ENCODE measurements at regions not wholly inside any gene's neighbourhood (a gene's known extent, or its start where the extent isn't known, plus 50 kb on each side); places are given as distances from the start of the nearest gene placed in this dataset.
A peak's percentile ranks its signal among the peaks of the same experiment; 100 is the strongest.
"Not testable (repeated sequence)": the region's sequence is repeated elsewhere in the genome, so short reads cannot be mapped to it uniquely, and the experiment has no call there.

DNA sequence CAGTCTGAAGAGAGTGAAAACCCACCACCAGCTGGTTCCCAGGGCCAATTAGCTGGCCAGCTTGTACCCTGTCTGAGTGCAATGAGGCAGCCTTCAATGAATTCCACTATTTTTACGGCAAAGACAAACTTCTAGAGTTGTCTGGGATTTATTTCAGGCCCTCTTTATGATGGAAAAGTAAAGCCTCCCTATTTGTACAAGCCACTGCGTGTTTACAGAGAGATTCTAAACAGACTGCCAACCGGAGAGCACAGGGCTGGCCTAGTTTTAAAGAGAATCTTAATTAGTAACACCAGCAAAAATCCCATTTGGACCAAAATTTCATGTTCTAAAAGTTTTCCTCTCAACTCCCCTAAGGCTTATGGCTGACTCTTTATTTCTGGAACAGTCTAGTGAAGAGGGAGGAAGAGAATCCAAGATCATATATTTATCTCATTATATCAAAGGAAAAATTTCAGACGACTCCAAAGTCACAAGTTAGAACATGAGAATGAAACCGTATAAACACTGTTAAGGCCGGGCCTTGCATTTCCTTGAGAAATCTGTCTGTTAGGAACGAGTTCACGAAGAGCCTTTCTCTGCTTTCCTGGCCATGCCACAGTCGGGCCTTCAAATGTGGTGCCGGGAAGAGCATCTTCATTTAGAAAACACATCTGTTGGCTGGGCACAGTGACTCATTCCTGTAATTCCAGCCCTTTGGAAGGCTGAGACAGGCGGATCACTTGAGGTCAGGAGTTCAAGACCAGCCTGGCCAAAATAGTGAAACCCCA lies 724.6 kb upstream of the NRP1 start:
- Histone ChIP-seq H3K27me3 (no peaks in the 10 kb centered on the region), H3K4me3 (no peak overlapping the region), H3K9me3 (no peaks in the 10 kb centered on the region), H3K27ac (no peak overlapping the region), H3K4me1 (no peaks in the 10 kb centered on the region), H3K36me3 (ENCODE audit: low read depth, missing control alignments) (no peaks in the 10 kb centered on the region)
- intact Hi-C loops (cut with DNase I; ENCODE audit: low total_unique reads): no loop called here
- 58 to 60% methylated on average over 11 of the region's 11 CpGs for WGBS, 2 donors
- DNase-seq: no peak
- TF ChIP-seq, protein P1, sequence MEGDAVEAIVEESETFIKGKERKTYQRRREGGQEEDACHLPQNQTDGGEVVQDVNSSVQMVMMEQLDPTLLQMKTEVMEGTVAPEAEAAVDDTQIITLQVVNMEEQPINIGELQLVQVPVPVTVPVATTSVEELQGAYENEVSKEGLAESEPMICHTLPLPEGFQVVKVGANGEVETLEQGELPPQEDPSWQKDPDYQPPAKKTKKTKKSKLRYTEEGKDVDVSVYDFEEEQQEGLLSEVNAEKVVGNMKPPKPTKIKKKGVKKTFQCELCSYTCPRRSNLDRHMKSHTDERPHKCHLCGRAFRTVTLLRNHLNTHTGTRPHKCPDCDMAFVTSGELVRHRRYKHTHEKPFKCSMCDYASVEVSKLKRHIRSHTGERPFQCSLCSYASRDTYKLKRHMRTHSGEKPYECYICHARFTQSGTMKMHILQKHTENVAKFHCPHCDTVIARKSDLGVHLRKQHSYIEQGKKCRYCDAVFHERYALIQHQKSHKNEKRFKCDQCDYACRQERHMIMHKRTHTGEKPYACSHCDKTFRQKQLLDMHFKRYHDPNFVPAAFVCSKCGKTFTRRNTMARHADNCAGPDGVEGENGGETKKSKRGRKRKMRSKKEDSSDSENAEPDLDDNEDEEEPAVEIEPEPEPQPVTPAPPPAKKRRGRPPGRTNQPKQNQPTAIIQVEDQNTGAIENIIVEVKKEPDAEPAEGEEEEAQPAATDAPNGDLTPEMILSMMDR (IDR thresholded peaks at IDR 0.05): no peak

DNA sequence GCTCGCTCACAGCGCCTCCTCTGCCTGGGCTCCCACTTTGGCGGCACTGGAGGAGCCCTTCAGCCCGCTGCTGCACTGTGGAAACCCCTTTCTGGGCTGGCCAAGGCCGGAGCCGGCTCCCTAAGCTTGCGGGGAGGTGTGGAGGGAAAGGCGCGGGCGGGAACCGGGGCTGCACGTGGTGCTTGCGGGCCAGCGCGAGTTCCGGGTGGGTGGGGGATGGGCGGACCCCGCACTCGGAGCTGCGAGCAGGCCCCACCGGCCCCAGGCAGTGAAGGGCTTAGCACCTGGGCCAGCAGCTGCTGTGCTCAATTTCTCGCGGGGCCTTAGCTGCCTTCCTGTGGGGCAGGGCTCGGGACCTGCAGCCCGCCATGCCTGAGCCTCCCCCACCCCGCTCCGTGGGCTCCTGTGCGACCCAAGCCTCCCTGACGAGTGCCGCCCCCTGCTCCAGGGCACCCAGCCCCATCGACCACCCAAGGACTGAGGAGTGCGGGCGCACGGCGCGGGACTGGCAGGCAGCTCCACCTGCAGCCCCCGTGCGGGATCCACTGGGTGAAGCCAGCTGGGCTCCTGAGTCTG lies 721.0 kb upstream of the NRP1 start:
- DNase-seq; H3K27me3 ChIP-seq; H3K27ac ChIP-seq; intact Hi-C loops (cut with DNase I; ENCODE audit: low total_unique reads); H3K36me3 ChIP-seq (ENCODE audit: low read depth, missing control alignments); H3K9me3 ChIP-seq; H3K4me1 ChIP-seq: not testable (repeated sequence)
- H3K4me3 ChIP-seq: peak overlapping the region; percentile 15 to 38
- whole genome bisulfite sequencing, 2 donors: 81 to 88% methylated on average over 4 to 33 of the region's 38 CpGs

DNA sequence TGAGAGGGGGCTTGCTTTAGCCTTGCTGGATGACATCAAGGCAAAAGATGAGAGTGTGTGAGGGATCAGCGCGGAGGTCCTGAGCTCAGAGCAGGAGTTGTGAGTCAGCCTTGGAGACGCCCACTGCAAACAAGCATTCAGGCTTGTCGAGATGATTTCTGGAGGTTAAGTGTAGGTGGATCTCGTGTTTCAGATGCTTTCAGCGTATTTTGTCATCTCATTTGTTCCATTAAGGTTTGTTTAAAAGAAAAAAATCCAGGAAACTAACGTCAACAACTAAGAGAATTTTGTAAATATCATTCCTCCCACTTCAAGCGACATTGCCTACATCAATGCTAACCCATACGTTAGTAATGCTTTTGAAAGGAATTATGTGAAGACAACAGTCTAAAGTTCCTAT lies 715.4 kb upstream of the NRP1 start:
- DNase-seq: no peak
- TF ChIP-seq POLR2A (IDR thresholded peaks at IDR 0.05): no peak
- TF ChIP-seq, protein P1 (IDR thresholded peaks at IDR 0.05): no peak
- Histone ChIP-seq H3K9me3 (no peaks in the 10 kb centered on the region), H3K27me3 (no peaks in the 10 kb centered on the region), H3K36me3 (ENCODE audit: low read depth, missing control alignments) (no peaks in the 10 kb centered on the region), H3K4me3 (no peak overlapping the region), H3K4me1 (no peaks in the 10 kb centered on the region), H3K27ac (no peak overlapping the region)
- intact Hi-C loops (cut with DNase I; ENCODE audit: low total_unique reads): loop anchor here (5.0 kb wide), 1 partner anchor 392 kb away; no protein-coding TSS in a partner anchor
- 79 to 84% methylated on average over 9 of the region's 9 CpGs for WGBS, 2 donors

DNA sequence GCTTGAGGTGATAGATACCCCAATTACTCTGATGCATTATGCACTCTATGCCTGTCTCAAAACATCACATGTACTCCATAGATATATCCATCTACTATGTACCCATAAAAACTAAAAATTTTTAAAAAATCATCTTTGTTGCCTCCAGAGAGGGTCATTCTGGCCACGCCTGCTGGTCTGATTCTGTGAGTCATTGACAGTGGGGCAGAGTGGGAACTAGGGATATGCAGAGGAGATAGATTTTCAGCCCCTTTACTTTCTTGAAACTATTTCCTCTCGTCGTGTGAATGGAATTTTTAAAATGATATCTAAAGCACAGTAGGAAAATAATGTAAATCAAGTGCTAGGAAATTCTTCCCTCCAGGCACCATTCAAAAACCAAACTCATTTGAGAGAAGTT lies 715.0 kb upstream of the NRP1 start:
- TF ChIP-seq, protein P1 (IDR thresholded peaks at IDR 0.05): no peak
- TF ChIP-seq POLR2A (IDR thresholded peaks at IDR 0.05): no peak
- no peak overlapping the region for H3K27ac ChIP-seq
- intact Hi-C loops (cut with DNase I; ENCODE audit: low total_unique reads): no loop called here
- DNase-seq: no peak
- H3K36me3 ChIP-seq (ENCODE audit: low read depth, missing control alignments): no peaks in the 10 kb centered on the region
- no peaks in the 10 kb centered on the region for H3K4me1 ChIP-seq
- WGBS, 2 donors: 73 to 76% methylated on average over 3 of the region's 3 CpGs
- H3K9me3 ChIP-seq: no peaks in the 10 kb centered on the region
- H3K27me3 ChIP-seq: no peaks in the 10 kb centered on the region
- H3K4me3 ChIP-seq: no peak overlapping the region

DNA sequence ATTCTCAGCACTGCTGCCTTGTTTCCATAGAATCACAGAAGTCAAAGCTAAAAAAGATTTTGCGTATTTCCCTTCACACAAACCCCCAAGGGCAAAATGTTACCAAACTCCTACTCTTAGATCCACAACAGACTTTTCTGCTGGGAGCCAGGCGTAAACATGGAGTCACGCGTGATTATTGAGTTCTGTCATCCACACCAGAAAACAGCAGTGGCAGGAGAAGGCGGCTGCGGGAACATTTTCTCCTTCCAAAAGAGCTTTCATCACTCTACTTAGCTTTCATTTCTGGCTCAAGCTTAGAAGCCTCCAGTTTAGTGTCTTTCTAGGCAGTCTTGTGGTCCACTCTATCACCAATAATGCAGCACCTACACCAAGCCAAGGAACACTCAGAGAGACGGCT lies 712.9 kb upstream of the NRP1 start:
- H3K9me3 ChIP-seq: no peaks in the 10 kb centered on the region
- H3K36me3 ChIP-seq (ENCODE audit: low read depth, missing control alignments): no peaks in the 10 kb centered on the region
- H3K4me3 ChIP-seq: no peak overlapping the region
- TF ChIP-seq POLR2A (IDR thresholded peaks at IDR 0.05): no peak
- TF ChIP-seq, protein P1 (IDR thresholded peaks at IDR 0.05): no peak
- H3K27ac ChIP-seq: no peak overlapping the region
- intact Hi-C loops (cut with DNase I; ENCODE audit: low total_unique reads): no loop called here
- WGBS, 2 donors: 95 to 96% methylated on average over 7 of the region's 7 CpGs
- no peaks in the 10 kb centered on the region for H3K4me1 ChIP-seq
- no peaks in the 10 kb centered on the region for H3K27me3 ChIP-seq
- no peak for DNase-seq
